AG04449 (cell line): ENCODE measurements at regions not wholly inside any gene's neighbourhood (a gene's known extent, or its start where the extent isn't known, plus 50 kb on each side); places are given as distances from the start of the nearest gene placed in this dataset.
A peak's percentile ranks its signal among the peaks of the same experiment; 100 is the strongest.

Experiments used
- CTCF ChIA-PET: fragments of 350-600 bp; formaldehyde crosslinking; extraction: SDS; loops from one replicate; lab custom pipeline; 2021; ENCODE audit warnings: antibody characterized with exemption; lab: Yijun Ruan, JAX
- POLR2A ChIA-PET: fragments of 400-600, 350-600 bp; formaldehyde crosslinking; extraction: SDS; loops from one replicate; lab custom pipeline; 2020; ENCODE audit warnings: antibody characterized with exemption, inconsistent platforms; lab: Yijun Ruan, JAX
- DNase-seq: peaks from one replicate; pipeline ENCODE4 v3.0.0-alpha.2; 2010; ENCODE audit warnings: low read depth, low spot score
- H3K4me3 ChIP-seq: 2 replicates; pipeline ENCODE4 v1.5.1; 2011; ENCODE audit warnings: low read depth, mild to moderate bottlenecking, control low read depth, low read length
- CTCF ChIP-seq: IDR thresholded peaks from one replicate; pipeline ENCODE4 v1.5.1; 2011; ENCODE audit warnings: mild to moderate bottlenecking, moderate library complexity, low read length, control low read depth, inconsistent platforms; ENCODE audit not compliant: insufficient read depth; ENCODE audit errors: missing control alignments

DNA sequence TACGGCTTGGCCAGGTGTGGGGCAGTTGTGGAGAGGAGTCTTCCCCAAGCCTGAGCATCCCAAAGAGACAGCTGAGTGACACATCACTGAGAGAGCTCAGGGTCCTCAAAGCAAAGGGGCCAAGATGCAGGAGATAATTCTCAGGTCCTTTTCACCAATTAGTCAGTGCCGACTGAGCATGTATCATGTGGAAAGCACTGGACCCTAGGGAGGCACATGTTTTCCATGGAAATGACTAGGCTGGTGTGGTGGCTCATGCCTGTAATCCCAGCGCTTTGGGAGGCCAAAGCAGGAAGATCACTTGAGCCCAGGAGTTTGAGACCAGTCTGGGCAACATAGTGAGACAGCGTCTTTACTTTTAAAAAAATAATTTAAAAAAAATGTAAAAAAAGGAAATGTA lies 67.3 kb upstream of the PRPS1 start:
- POLR2A ChIA-PET = interaction anchor here (1.7 to 3.0 kb wide), 2 partner anchors 10 to 67 kb away, joined by 4 to 12 read pairs; partner anchors contain the start of gene PRPS1

DNA sequence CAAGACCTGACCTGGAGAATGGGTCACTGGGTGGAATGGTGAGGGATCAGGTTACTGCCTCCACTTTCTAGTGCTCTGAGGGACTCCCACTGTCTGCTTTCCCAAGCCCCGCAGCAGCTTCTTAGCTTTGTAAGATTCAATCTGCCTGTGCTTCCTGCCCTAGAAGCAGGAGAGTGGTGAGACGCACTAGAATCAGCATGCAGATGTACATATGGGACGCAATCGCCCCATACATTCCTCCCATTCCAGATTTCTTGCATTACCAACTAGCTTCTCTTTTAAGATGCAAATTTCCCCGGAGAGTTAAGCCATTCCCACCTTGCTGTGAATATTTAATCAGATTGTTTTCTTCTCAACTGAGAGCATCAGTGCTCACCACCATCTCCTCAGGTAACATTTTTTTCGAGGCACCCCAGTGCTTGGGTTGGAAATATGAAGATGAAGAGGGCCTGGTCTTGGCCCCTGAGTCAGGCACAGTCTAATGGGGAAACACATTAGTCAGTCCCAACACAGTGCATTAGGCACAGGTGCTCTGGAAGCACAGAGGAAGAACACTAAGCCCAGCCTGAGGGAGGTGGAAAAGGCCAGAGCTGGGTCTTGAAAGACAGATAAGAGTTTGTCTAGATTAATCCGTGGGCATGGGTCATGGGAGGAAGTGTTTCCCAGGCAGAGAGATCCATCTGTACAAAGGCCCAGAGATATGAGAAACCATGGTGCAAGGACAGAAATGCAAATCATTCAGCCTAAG lies 66.7 kb upstream of the PRPS1 start:
- CTCF ChIA-PET = interaction anchor here (1.3 to 1.9 kb wide), 2 partner anchors 67 to 93 kb away, joined by 3 to 8 read pairs; partner anchors contain the start of gene PRPS1
- no peak for TF ChIP-seq CTCF

More for the DNA sequence above, 67.3 kb upstream of the PRPS1 start:
- DNase-seq = no peak
- TF ChIP-seq CTCF = no peak
- H3K4me3 ChIP-seq = no peak overlapping the region
- CTCF ChIA-PET = interaction anchor here (1.9 kb wide), 1 partner anchor 68 kb away, joined by 8 read pairs; the partner anchor contains the start of gene PRPS1

GRCh38 chrX:107562482-107562881 lies 65.8 kb upstream of the PRPS1 start:
- CTCF ChIA-PET = interaction anchor here (0.6 to 1.9 kb wide), 4 partner anchors 24 to 167 kb away, joined by 3 to 8 read pairs (median 3); partner anchors contain the start of gene PRPS1
- POLR2A ChIA-PET = interaction anchor here (0.6 to 3.0 kb wide), 7 partner anchors 9 to 155 kb away, joined by 3 to 12 read pairs (median 3); partner anchors contain the start of gene PRPS1
- H3K4me3 ChIP-seq = no peak overlapping the region
- DNase-seq = peak; percentile 83
- TF ChIP-seq CTCF = no peak

More for the DNA sequence above, 66.7 kb upstream of the PRPS1 start:
- POLR2A ChIA-PET = interaction anchor here (1.3 to 3.0 kb wide), 4 partner anchors 10 to 68 kb away, joined by 4 to 12 read pairs (median 8); partner anchors contain the start of gene PRPS1
- no peak overlapping the region for H3K4me3 ChIP-seq
- DNase-seq = no peak

- no peak for DNase-seq
- no peak for TF ChIP-seq CTCF
- ChIA-PET CTCF (interaction anchor here (1.1 kb wide), 1 partner anchor 9 kb away, joined by 3 read pairs; no protein-coding TSS in a partner anchor), POLR2A (interaction anchor here (3.0 kb wide), 1 partner anchor 64 kb away, joined by 12 read pairs; the partner anchor contains the start of gene PRPS1)
- H3K4me3 ChIP-seq = no peak overlapping the region
These were observed 64.5 kb upstream of the PRPS1 start for GRCh38 chrX:107563824-107564223.

DNA sequence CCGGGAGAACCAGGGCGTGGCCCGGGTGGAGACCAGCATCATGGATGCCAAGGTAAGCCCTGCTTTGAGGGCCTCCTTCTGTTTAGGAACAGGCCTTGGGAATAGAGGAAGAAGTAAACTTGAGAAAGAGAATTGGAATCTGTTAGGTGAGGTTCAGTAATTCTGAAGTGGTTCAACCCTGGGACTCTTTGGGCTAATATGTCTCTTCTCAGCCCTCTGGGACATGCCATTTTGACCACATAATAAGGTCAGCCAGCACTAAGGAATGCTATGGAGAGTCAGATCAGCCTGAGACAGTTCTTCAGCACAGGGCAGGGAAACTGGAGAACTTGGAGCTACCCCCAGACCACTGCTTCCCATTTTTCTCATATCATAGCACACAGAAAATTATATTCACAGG lies 63.3 kb upstream of the PRPS1 start:
- no peak for TF ChIP-seq CTCF
- ChIA-PET CTCF (no interaction called here), POLR2A (no interaction called here)
- DNase-seq = no peak
- H3K4me3 ChIP-seq = no peak overlapping the region

DNA sequence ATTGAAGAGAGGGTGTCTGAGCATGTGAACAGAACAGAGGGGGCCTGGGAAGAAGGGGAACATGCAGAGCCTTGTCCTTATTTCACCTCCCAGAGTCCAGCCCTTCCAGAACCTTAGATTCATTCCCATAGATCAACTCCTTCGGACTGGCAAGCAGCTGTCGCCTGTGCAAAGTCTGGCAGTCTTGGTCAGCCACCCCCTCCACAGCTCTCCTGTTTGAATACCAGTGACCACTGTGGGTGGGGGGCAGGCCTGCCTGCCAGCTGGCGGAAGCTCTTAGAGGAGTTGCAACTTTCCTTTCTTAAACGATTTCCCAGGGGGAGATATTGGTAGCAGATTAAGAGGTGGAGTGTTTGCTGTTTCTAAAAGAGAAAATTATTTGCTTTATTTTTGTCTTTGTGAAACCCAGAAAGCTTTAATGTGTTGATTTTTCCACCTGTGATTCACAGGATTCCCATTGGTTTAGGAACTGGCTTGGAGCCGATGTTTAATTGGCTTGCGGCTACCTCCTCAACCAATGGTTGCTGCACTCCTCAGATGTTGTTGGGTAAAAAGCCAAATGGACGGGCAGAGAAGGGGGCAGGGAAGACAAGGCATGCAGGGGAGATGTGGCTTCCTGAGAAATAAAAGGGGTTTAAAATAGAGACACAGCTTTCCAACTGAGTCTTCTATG lies 62.2 kb upstream of the PRPS1 start:
- ChIA-PET POLR2A (no interaction called here), CTCF (no interaction called here)
- H3K4me3 ChIP-seq = no peak overlapping the region
- TF ChIP-seq CTCF = no peak
- no peak for DNase-seq
